Activated naive CD4-positive, alpha-beta T cell treated with anti-CD3 and anti-CD28 coated beads, Interleukin-2, amount 10 ng/mL, durations not matched to agents 7 days and 5 days (primary cell): ENCODE measurements at regions not wholly inside any gene's neighbourhood (a gene's known extent, or its start where the extent isn't known, plus 50 kb on each side); places are given as distances from the start of the nearest gene placed in this dataset.

Experiments used
- CTCF ChIA-PET: fragments of 350-600 bp; sonication (Branson Sonifier 250); formaldehyde crosslinking; loops from one replicate; lab custom pipeline; 2021; ENCODE audit warnings: antibody characterized with exemption; lab: Charles Lee
- DNase-seq: peaks from one replicate; pipeline ENCODE4 v3.0.0-alpha.2; 2020
- H3K27ac Mint-ChIP-seq: one replicate; pipeline ENCODE4 v1.8.0; 2021; ENCODE audit warnings: mild to moderate bottlenecking, moderate library complexity, mixed read lengths
- H3K27me3 Mint-ChIP-seq: one replicate; pipeline ENCODE4 v1.8.0; 2021; ENCODE audit warnings: mild to moderate bottlenecking, mixed read lengths
- H3K36me3 Mint-ChIP-seq: one replicate; pipeline ENCODE4 v1.8.0; 2021; ENCODE audit warnings: mixed read lengths
- H3K4me1 Mint-ChIP-seq: one replicate; pipeline ENCODE4 v1.8.0; 2021; ENCODE audit warnings: mixed read lengths
- H3K4me3 Mint-ChIP-seq: one replicate; pipeline ENCODE4 v1.8.0; 2021; ENCODE audit warnings: mild to moderate bottlenecking, moderate library complexity, mixed read lengths
- H3K9me3 Mint-ChIP-seq: one replicate; pipeline ENCODE4 v1.8.0; 2021; ENCODE audit warnings: mixed read lengths

DNA sequence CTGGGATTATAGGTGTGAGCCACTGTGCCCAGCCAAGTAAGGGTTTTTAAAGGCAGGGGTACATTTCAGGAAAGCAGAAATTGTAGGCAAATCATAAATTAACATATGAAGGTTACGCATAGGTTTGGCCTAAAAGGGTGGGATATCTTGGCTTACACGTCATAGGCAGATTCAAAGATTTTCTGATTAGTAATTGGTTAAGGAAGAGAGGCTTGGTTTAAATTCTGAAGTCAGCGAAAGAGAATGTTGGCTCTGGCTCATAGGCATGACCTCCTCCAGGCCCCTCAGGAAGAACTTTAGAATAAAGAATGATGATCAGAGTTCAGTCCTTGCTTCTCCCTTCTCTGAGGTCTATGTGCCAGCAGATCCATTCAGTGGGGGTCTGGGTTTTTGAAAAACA is 124.8 kb upstream of the RBBP6 start:
- Mint-ChIP-seq H3K4me1 (no peaks in the 10 kb centered on the region), H3K27ac (no peak overlapping the region), H3K9me3 (no peaks in the 10 kb centered on the region), H3K4me3 (no peak overlapping the region), H3K36me3 (no peaks in the 10 kb centered on the region), H3K27me3 (no peaks in the 10 kb centered on the region)
- DNase-seq, result no peak
- CTCF ChIA-PET, result no interaction called here

DNA sequence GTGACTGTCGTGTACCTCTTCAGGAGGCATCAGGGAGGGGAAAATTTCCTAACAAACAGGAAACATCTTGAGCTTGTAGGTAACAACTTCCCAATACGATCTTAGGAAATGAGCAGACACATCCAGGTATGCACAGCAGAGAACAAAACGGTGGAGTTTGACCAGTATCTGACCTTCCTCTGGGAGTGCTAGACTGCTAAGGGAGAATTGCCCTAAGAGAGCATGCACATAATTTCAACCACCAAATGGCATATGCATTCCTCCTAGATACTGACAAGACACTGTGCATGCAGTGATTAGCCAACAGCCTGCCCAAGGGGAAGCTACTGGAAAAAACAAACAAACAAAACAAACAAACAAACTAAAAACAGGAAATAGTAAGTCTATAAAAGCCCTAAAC is 120.6 kb upstream of the RBBP6 start:
- Mint-ChIP-seq H3K36me3 (no peaks in the 10 kb centered on the region), H3K27me3 (no peaks in the 10 kb centered on the region), H3K4me3 (no peak overlapping the region), H3K4me1 (no peaks in the 10 kb centered on the region), H3K27ac (no peak overlapping the region), H3K9me3 (no peaks in the 10 kb centered on the region)
- CTCF ChIA-PET, result no interaction called here
- no peak for DNase-seq

DNA sequence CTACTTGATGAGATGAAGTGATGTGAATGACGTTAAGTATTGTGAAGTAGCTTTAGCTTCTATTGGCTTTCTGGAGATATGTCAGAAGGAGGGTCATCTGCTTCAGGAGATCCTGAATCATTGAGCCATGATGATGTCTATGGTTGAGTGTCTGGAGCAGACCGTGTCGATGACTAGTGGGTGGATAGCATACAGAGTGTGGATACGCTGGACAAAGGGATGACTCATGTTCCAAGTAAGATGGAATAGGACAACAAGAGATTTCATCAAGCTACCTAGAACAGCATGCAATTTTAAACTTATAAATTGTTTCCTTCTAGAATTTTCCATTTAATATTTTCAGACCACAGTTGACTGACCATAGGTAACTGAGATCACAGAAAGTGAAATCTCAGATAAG is 116.1 kb upstream of the RBBP6 start:
- Mint-ChIP-seq H3K4me1 (no peaks in the 10 kb centered on the region), H3K4me3 (no peak overlapping the region), H3K27ac (no peak overlapping the region), H3K36me3 (no peaks in the 10 kb centered on the region), H3K27me3 (no peaks in the 10 kb centered on the region), H3K9me3 (no peaks in the 10 kb centered on the region)
- DNase-seq, result no peak
- CTCF ChIA-PET, result no interaction called here

DNA sequence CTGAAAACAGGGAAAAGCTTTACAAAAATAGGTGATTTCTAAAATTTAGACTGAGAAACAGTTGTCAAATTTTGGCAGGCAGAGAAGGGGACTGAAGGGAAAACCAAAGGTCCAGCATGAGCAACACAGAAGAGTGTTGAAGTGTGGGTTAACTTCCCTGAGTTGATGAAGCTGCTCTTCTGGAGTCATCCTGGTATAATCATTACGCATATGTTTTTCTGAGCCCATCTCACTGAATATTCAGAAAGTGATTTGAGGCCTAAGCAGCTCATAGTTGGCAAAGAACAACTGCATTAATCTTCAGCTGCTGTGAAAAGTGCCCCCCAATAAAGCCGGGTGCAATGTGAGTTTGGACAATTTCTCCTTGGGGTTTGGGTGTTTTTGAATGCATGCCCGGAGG is 115.0 kb upstream of the RBBP6 start:
- H3K36me3 Mint-ChIP-seq, result no peaks in the 10 kb centered on the region
- DNase-seq, result no peak
- H3K4me3 Mint-ChIP-seq, result no peak overlapping the region
- H3K9me3 Mint-ChIP-seq, result no peaks in the 10 kb centered on the region
- CTCF ChIA-PET, result no interaction called here
- no peaks in the 10 kb centered on the region for H3K4me1 Mint-ChIP-seq
- no peaks in the 10 kb centered on the region for H3K27me3 Mint-ChIP-seq
- H3K27ac Mint-ChIP-seq, result no peak overlapping the region

DNA sequence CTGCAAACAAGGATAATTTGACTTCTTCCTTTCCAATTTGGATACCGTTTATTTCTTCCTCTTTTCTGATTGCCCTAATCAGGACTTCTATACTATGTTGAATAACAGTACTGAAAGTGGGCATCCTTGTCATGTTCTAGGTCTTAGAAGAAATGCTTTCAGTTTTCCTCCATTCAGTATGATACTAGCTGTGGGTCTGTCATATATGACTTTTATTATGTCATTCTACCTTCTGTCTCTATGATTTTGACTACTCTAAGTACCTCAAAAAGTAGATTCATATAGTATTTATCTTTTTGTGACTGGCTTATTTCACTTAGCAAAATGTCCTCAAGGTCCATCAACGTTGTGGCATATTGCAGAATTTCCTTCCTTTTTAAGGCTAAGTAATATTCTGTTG is 111.5 kb upstream of the RBBP6 start:
- H3K27me3 Mint-ChIP-seq, result peaks cover 9% of the 10 kb centered on the region
- no peaks in the 10 kb centered on the region for H3K36me3 Mint-ChIP-seq
- no peak overlapping the region for H3K4me3 Mint-ChIP-seq
- no peak for DNase-seq
- no peak overlapping the region for H3K27ac Mint-ChIP-seq
- CTCF ChIA-PET, result no interaction called here
- no peaks in the 10 kb centered on the region for H3K9me3 Mint-ChIP-seq
- no peaks in the 10 kb centered on the region for H3K4me1 Mint-ChIP-seq

DNA sequence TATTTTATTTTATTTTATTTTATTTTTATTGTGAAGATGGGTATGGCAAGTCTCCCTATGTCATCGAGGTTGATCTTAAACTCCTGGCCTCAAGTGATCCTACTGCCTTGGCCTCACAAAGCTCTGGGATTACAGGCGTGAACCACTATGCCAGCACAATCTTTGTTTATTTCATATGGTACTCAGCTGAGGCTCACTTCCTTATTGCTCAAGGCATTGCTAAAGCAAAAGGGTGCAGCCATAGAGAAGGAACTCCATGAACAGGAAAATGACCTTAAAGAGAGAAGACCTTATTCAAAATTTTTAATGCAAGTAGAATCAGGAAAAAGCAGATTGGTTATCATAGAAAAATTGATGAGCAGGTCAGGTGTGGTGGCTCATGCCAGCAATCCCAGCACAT is 110.6 kb upstream of the RBBP6 start:
- CTCF ChIA-PET, result no interaction called here
- no peaks in the 10 kb centered on the region for H3K9me3 Mint-ChIP-seq
- no peak overlapping the region for H3K4me3 Mint-ChIP-seq
- no peak for DNase-seq
- H3K4me1 Mint-ChIP-seq, result no peaks in the 10 kb centered on the region
- peaks cover 13% of the 10 kb centered on the region for H3K27me3 Mint-ChIP-seq
- H3K36me3 Mint-ChIP-seq, result no peaks in the 10 kb centered on the region
- no peak overlapping the region for H3K27ac Mint-ChIP-seq

DNA sequence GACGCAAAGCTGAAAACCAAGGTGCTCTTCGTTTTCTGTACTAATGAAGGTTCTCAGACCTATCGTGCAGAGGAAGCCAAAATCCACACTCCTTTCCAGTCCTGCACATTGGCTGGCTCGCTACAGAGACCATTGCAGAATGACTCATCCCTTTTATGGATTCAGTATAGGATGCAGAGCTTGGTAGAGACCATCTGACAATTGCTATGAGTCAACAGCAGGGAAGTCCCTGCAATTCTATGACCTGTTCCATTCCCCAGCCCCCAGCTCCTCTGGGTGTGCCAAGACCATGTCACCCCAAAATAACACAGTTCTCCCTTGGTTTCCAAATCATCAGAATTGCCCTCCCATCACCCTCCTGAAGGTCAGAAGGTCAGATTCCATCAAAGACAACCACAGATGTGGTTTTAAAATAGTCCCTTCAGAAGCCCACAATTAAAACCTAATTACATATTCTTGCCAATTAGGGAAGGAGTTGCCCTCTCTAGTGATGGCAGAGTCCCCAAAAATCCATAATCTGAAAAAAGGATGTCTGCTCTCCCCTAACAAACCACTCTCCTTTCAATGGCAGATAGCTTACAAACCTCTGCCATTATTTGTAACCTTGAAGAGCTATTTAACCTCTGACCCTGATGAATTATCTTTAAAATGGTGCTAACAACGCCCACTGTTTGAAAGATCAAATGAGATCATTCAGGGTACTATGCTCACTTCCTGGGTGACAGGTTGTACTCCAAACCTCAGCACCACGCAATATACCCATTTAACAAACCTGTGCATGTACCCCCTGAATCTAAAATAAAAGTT is 108.2 kb upstream of the RBBP6 start:
- no peaks in the 10 kb centered on the region for H3K36me3 Mint-ChIP-seq
- no peak overlapping the region for H3K27ac Mint-ChIP-seq
- no peaks in the 10 kb centered on the region for H3K9me3 Mint-ChIP-seq
- no peak overlapping the region for H3K4me3 Mint-ChIP-seq
- no peak for DNase-seq
- H3K27me3 Mint-ChIP-seq, result peaks cover 13% of the 10 kb centered on the region
- CTCF ChIA-PET, result no interaction called here
- H3K4me1 Mint-ChIP-seq, result no peaks in the 10 kb centered on the region

DNA sequence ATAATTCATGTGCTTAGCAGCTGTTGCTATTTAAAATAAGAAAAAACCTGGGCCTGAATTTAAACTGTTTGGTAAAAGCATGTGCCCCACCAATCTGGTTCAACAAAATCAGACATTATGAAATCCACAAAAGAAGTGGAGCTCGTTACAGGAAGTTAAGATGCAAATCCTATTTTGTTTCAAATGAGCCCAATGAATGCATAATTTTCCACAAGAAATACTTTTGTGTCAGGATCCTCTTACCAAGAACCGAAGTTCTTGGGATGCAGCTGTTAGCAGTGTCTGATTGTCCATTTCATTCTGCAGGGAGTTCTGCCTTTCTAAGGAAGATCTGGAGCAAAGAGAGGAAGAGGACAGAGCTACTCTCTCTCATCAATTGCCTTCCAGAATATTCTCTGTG is 105.7 kb upstream of the RBBP6 start:
- CTCF ChIA-PET, result no interaction called here
- no peaks in the 10 kb centered on the region for H3K36me3 Mint-ChIP-seq
- no peaks in the 10 kb centered on the region for H3K9me3 Mint-ChIP-seq
- H3K27ac Mint-ChIP-seq, result no peak overlapping the region
- H3K4me3 Mint-ChIP-seq, result no peak overlapping the region
- peaks cover 13% of the 10 kb centered on the region for H3K27me3 Mint-ChIP-seq
- no peaks in the 10 kb centered on the region for H3K4me1 Mint-ChIP-seq
- DNase-seq, result no peak

DNA sequence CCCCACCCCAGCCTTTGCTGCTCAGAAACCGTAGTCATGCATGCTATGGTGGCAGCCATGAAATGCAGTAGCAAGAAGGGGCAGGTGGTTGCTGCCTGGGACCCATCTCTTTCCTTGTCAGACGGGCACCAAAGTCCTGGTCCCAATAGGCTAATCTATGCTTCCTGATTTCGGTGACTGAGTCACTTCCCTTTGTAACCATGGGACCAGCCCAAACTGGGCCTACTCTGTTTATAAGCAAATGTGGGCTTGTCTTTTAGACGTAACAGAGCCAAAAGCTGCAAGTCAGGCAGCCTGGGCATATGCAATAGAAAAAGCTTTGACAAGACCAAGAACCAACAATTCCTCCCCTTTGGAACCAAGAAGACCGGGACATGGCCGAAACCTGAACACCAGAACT is 99.1 kb upstream of the RBBP6 start:
- Mint-ChIP-seq H3K36me3 (no peaks in the 10 kb centered on the region), H3K4me1 (no peaks in the 10 kb centered on the region), H3K27me3 (peaks cover 5% of the 10 kb centered on the region), H3K9me3 (no peaks in the 10 kb centered on the region), H3K4me3 (no peak overlapping the region), H3K27ac (no peak overlapping the region)
- CTCF ChIA-PET, result interaction anchor here (0.6 kb wide), 1 partner anchor 412 kb away, joined by 3 read pairs; no protein-coding TSS in a partner anchor
- DNase-seq, result no peak

DNA sequence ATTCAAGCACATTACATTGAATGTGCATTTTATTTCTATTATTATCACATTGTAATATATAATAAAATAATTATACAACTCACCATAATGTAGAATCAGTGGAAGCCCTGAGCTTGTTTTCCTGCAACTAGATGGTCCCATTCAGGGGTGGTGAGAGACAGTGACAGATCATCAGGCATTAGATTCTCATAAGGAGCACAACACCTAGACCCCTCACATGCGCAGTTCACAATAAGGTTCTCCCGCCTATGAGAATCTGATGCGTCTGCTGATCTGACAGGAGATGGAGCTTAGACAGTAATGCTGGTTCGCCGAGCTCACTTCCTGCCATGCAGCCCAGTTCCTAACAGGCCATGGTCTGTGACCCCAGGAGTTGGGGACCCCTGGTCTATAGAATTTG is 96.7 kb upstream of the RBBP6 start:
- no peak overlapping the region for H3K4me3 Mint-ChIP-seq
- DNase-seq, result no peak
- H3K27ac Mint-ChIP-seq, result no peak overlapping the region
- no peaks in the 10 kb centered on the region for H3K9me3 Mint-ChIP-seq
- H3K36me3 Mint-ChIP-seq, result no peaks in the 10 kb centered on the region
- no peaks in the 10 kb centered on the region for H3K4me1 Mint-ChIP-seq
- CTCF ChIA-PET, result no interaction called here
- peaks cover 5% of the 10 kb centered on the region for H3K27me3 Mint-ChIP-seq

DNA sequence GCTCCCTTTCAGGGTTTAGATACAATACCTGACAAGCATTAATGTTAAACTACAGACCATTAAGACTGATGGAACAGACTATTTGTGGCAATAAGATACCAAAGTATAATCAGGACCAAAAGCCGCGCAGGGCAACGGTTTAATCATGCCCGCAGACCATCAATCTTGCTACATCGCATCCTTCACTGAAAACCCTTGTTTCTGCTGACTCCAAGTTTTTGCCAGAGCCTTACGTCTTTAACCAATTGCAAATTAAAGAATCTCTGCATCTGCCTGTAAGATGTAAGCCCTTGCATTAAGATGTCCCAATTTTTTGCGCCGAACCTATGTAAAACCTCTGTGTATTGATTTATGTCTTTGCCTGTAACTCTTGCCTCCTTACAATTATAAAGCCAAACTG is 94.2 kb upstream of the RBBP6 start:
- H3K27ac Mint-ChIP-seq, result no peak overlapping the region
- H3K27me3 Mint-ChIP-seq, result peaks cover 5% of the 10 kb centered on the region
- CTCF ChIA-PET, result no interaction called here
- no peaks in the 10 kb centered on the region for H3K9me3 Mint-ChIP-seq
- H3K4me1 Mint-ChIP-seq, result no peaks in the 10 kb centered on the region
- DNase-seq, result no peak
- no peaks in the 10 kb centered on the region for H3K36me3 Mint-ChIP-seq
- H3K4me3 Mint-ChIP-seq, result no peak overlapping the region

DNA sequence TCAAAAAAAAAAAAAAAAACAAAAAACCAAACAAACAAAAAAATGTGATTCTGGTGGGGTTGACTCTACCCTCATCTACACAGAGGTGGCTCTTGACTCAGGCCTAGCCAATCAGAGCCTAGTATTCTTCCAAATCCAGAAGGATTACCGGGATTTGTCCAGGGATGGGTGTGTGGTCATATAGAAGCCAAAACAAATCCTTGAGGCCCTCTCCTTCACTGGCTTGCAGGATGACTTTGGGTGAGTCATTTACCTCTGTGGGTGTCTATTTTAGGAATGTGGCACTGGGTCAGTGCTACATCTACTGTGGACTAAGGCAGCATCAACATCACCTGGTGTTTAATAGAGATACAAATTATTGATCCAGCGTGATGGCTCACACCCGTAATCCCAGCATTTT is 93.2 kb upstream of the RBBP6 start:
- H3K9me3 Mint-ChIP-seq, result no peaks in the 10 kb centered on the region
- CTCF ChIA-PET, result no interaction called here
- no peak for DNase-seq
- no peak overlapping the region for H3K4me3 Mint-ChIP-seq
- H3K27ac Mint-ChIP-seq, result no peak overlapping the region
- peaks cover 5% of the 10 kb centered on the region for H3K27me3 Mint-ChIP-seq
- H3K4me1 Mint-ChIP-seq, result no peaks in the 10 kb centered on the region
- H3K36me3 Mint-ChIP-seq, result no peaks in the 10 kb centered on the region

DNA sequence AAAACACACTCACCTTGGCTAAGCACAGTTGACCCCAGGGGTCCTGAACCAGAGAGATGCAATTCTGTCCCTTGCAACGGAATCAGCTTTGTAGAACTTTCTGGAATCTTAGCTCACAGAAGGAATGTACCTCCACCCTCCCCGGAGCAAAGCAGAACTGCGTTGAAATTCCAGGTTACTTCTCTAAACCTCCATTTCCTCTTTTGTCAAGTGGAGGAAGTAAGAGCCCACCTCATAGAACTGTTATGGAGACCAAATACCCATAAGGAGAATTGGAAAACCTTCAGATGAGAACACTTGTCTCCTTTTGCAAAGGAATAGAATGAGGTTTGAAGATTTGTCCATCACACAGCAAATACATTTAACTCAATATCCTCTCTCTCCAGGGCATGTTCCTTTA is 86.6 kb upstream of the RBBP6 start:
- no peak overlapping the region for H3K4me3 Mint-ChIP-seq
- H3K36me3 Mint-ChIP-seq, result no peaks in the 10 kb centered on the region
- CTCF ChIA-PET, result no interaction called here
- H3K9me3 Mint-ChIP-seq, result no peaks in the 10 kb centered on the region
- DNase-seq, result no peak
- H3K4me1 Mint-ChIP-seq, result no peaks in the 10 kb centered on the region
- H3K27me3 Mint-ChIP-seq, result peaks cover 24% of the 10 kb centered on the region
- H3K27ac Mint-ChIP-seq, result no peak overlapping the region

DNA sequence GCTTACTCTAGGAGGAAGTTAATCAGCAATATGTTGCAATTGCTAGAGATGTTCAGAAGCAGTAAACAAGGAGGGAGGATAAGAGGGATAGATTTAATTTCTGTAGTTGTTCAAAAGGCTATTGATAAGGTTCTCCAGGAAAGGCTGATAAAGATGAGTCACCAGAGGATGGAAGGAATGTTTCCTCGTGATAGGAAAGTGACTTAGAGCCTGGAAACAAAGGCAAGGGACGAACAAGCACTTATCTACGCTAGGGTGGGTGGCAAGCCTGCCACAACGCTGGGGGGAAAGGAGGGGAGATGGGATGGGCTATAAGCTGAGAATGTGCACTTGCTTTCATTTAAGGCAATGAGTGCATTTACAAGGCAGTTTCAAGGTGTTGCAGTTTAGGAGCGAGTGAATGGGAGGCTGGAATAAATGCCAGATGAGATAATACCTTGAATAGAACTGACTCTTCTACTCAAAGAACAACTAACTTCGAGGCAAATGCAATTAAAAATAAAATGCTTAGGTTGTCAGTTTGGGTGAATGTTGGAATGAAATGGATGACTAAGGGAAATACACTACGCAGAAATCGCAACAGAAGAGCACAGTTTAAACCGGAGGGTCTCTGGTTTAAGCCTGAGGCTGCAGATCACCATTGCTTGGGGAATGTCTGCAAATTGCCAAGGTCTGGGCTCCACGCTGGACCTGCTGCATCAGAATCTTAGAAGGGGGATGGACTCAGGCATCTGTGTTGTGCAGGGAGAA is 76.0 kb upstream of the RBBP6 start:
- H3K27me3 Mint-ChIP-seq, result peaks cover 9% of the 10 kb centered on the region
- CTCF ChIA-PET, result no interaction called here

More for the DNA sequence above, 76.0 kb upstream of the RBBP6 start:
- H3K36me3 Mint-ChIP-seq, result no peaks in the 10 kb centered on the region
- no peak overlapping the region for H3K27ac Mint-ChIP-seq
- H3K4me3 Mint-ChIP-seq, result no peak overlapping the region
- no peaks in the 10 kb centered on the region for H3K9me3 Mint-ChIP-seq
- no peaks in the 10 kb centered on the region for H3K4me1 Mint-ChIP-seq
- no peak for DNase-seq
